GM18498 (cell line): ENCODE measurements at regions not wholly inside any gene's neighbourhood (a gene's known extent, or its start where the extent isn't known, plus 50 kb on each side); places are given as distances from the start of the nearest gene placed in this dataset.
"Not testable (repeated sequence)": the region's sequence is repeated elsewhere in the genome, so short reads cannot be mapped to it uniquely, and the experiment has no call there.

Experiments
- ATAC-seq: cut with Tn5 transposase; IDR thresholded peaks from one replicate; pipeline ENCODE4 v1.9.1; 2021; ENCODE audit warnings: mild to moderate bottlenecking, moderate library complexity; ENCODE audit not compliant: unreplicated experiment

GRCh38 chr10:34016576-34016975 lies 682.1 kb upstream of the NRP1 start:
- ATAC-seq, result no peak

DNA sequence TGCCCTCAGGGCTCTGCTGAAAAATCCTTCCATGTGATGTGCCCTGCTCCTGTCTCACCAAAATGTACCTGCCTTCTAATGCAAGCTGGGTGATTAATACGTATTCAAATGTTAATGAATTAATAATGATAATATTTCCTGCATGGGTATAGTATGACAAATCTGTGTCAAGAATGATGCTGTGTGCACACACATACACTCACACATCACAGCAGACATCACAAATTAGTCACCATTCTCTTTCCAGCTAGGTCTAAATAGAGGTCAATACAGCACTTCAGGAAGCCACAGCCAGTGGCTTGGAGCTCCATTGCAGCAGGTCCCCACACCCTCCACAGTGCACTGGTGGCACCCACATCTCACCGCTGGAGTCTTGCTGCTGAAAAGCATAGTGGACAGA lies 681.2 kb upstream of the NRP1 start:
- no peak for ATAC-seq

DNA sequence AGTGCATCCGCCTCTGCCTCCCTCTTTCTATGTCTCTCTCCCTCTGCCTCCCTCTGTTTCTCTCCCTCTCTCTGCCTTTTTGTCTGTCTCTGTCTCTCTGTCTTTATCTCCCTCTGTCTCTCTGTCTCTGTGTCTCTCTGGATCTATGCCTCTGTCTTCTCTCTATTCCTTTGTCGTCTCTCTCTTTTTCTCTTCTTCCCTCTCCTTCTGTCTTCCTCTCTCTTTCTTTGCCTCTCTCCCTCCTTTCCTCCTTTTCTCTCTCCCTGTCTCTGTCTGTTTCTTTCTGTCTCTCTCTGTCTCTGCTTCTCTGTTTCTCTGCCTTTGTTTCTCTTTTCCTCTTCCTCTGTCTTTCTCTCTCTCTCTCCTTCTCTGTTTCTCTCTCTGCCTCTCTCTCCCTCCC lies 678.8 kb upstream of the NRP1 start:
- ATAC-seq, result no peak

- no peak for ATAC-seq
Observed at GRCh38 chr10:34010891-34011290, 676.4 kb upstream of the NRP1 start.

- not testable (repeated sequence) for ATAC-seq
Observed at GRCh38 chr10:34010228-34010627, 675.8 kb upstream of the NRP1 start.

- no peak for ATAC-seq
Observed at GRCh38 chr10:34008656-34009055, 674.2 kb upstream of the NRP1 start.

GRCh38 chr10:34006471-34006870 lies 672.0 kb upstream of the NRP1 start:
- no peak for ATAC-seq

DNA sequence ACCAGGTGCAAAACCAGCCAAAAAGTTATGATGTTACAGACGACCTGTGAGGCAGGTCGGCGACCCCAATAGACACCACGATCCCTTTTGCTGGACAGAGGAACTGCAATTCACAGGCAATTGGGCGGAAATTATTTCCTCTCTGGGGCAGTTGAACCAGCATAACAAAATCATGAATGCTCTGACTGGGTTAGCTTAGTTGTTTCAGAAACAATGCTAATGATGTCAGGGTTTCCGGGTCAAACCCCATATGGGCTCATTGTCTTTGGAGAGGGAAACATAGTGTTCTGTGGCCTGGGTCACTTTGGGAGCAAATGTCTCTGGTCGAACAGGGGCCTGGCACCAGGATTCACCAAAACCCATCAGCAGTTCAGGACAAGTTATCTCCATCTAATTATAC lies 669.1 kb upstream of the NRP1 start:
- ATAC-seq, result no peak

- ATAC-seq, result no peak
Observed at GRCh38 chr10:34002896-34003295, 668.4 kb upstream of the NRP1 start.

GRCh38 chr10:34001831-34002230 lies 667.4 kb upstream of the NRP1 start:
- no peak for ATAC-seq

DNA sequence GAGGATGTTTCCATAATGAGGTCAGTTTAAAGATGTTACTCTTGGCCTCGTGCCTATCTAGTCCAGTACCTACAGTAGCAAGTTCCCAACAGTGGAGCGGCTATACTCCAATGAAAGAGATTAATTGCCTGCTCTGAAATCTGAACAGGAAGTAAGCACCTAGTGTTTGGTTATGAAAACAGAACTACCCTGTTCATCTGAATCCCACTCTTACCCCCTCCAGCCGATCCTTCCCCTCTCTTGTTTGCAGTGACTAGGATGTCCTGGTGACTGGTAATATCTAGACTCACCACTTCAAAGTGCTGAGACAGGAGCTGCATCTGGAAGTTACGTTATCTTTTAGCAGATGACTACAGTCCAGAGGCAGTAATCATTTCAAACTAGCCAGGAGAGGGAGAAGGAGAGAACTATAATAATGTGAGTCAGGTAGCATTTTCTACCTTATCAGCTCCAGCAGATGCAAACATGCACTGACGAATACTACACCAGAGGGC lies 666.7 kb upstream of the NRP1 start:
- ATAC-seq, result no peak

- no peak for ATAC-seq
Observed at GRCh38 chr10:33993917-33994316, 659.5 kb upstream of the NRP1 start.

DNA sequence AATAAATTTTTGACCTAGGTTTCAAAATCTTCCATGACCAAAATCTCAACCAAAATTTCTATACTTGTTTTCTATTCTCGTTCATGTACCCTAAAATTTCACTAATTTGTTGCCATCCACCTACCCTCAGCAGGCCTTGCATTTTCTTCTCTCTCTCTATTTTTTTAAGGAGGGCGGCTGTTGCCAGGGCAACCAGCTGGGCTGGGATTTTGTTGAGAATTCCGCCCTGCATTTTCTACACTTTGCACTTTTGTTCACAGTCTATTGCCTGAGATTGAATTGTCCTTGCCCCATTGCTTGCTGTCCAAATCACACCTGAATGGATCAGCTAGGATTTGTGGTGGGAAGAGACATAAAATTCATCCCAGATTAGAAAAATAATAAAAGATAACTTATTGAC lies 657.5 kb upstream of the NRP1 start:
- ATAC-seq, result no peak

GRCh38 chr10:33986515-33986914 lies 652.0 kb upstream of the NRP1 start:
- no peak for ATAC-seq

DNA sequence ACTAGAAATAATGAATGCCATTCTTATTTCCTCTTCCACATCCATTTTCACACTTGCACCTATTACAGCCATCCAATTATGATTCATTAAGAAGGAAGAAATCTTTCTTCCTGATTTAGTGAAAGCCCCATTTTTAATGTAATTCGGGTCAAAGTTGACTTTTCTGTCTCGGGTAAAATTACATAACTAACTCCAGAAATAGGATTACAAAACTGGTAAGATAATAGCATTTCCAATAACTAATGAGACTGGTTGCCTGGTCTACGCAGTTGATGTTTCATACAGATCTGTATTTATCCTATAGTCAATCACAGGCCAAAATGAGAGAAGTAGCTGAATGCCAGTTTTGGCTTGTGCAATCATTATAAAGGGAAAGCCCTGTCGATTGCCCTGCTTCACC lies 651.5 kb upstream of the NRP1 start:
- ATAC-seq, result no peak

- ATAC-seq, result no peak
Observed at GRCh38 chr10:33982995-33983394, 648.5 kb upstream of the NRP1 start.

GRCh38 chr10:33981301-33981700 lies 646.8 kb upstream of the NRP1 start:
- ATAC-seq, result no peak

DNA sequence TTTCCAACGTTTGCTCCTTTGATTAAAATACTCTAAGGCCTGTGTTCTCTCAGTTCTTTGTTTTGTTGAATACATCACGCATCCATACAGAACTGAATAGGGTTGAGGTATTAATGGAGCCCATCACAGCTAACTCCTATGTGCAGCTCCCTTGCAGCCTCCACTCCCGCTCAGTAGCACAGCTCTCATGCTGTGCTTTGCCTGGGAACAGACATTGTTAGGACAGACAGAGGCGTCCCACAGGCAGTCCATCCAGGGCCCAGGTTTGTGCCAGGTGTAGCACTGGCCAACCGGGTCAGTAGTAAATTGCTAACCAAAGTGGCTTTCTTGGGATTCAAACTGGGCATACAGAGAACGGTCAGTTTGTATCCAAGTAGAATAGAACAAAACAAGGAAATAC lies 644.7 kb upstream of the NRP1 start:
- no peak for ATAC-seq

DNA sequence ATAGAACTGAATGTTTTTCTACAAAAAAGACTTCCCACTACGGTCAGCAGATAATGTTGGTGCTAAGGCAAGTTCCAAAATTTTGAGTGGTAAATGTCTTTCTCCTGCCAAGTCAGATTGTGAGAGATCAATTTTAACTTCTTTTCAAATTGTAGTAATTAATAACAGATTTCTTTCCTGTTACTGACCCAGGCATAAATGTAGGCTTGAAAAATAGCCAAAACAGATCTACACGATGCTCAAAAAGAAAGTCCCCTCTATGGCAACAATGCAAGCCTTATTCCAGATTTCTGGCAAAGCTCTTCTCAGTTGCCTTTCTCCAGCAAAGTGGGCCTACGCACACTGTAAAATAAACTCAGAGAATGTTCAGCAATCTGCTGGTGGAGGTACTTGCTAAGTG lies 641.0 kb upstream of the NRP1 start:
- no peak for ATAC-seq

- ATAC-seq, result no peak
Observed at GRCh38 chr10:33974976-33975478, 640.6 kb upstream of the NRP1 start.

DNA sequence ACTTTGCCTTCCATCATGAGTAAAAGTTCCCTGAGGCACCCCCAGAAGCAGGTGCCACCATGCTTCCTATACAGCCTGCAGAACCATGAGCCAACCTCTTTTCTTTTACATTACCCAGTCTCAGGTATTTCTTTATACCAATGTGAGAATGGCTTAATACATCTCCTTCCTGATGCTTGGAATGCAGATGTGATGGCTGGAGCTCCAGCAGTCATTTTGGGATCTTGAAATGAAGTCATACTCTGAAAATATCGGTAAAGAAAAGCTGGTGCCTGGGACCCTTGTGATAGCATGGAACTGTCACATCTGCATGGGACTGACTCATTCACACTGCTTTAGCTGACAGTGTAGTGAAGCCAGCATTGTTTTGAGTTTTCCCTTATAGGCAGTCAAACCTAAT lies 634.5 kb upstream of the NRP1 start:
- ATAC-seq, result no peak

- ATAC-seq, result no peak
Observed at GRCh38 chr10:33967606-33968120, 633.2 kb upstream of the NRP1 start.

DNA sequence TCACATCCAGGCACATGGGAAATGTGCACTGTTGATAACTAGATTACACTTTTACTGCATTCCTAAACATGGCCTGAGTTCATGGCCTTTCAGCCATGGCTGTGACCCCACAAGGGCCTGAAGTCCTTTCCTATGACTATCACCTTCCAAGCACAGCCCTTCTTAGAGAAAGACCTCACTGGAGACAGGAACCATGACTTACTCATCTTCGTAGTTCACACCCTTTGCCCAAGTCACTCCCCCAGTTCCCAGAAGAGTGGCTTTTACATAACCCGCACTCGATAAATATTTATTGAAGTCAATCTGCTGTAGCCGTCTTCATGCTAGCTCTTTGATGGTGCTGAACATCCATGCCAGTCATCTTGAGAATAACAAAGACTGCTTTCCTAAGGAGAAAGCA lies 632.5 kb upstream of the NRP1 start:
- ATAC-seq, result no peak
